ENCODE measurements at regions not wholly inside any gene's neighbourhood (a gene's known extent, or its start where the extent isn't known, plus 50 kb on each side); places are given as distances from the start of the nearest gene placed in this dataset.

GRCh38 chr13:100824366-100824765, 149.8 kb upstream of the TMTC4 start:
- no peak for TF ChIP-seq CTCF (IDR thresholded peaks at IDR 0.05)
- no peaks in the 10 kb centered on the region for H3K9me3 Mint-ChIP-seq
- H3K27ac Mint-ChIP-seq: no peak overlapping the region
- DNase-seq: no peak
- ChIA-PET POLR2A (no interaction called here), CTCF (no interaction called here)
- H3K27me3 Mint-ChIP-seq: no peaks in the 10 kb centered on the region
- H3K36me3 Mint-ChIP-seq (ENCODE audit: low read depth): no peaks in the 10 kb centered on the region
- no peak overlapping the region for H3K4me3 Mint-ChIP-seq
- no peak for ATAC-seq (ENCODE audit: low read depth)
- intact Hi-C loops (cut with micrococcal nuclease): loop anchor here (10.0 kb wide), 1 partner anchor 250 kb away; no protein-coding TSS in a partner anchor
- H3K4me1 Mint-ChIP-seq: no peaks in the 10 kb centered on the region

- ChIA-PET CTCF (no interaction called here), POLR2A (no interaction called here)
- no peak for TF ChIP-seq CTCF (IDR thresholded peaks at IDR 0.05)
- no peak for ATAC-seq (ENCODE audit: low read depth)
- H3K27ac Mint-ChIP-seq: no peak overlapping the region
- no peak for DNase-seq
- no peaks in the 10 kb centered on the region for H3K36me3 Mint-ChIP-seq (ENCODE audit: low read depth)
- H3K4me1 Mint-ChIP-seq: no peaks in the 10 kb centered on the region
- H3K9me3 Mint-ChIP-seq: no peaks in the 10 kb centered on the region
- H3K4me3 Mint-ChIP-seq: no peak overlapping the region
- intact Hi-C loops (cut with micrococcal nuclease): loop anchor here (10.0 kb wide), 1 partner anchor 249 kb away; no protein-coding TSS in a partner anchor
- no peaks in the 10 kb centered on the region for H3K27me3 Mint-ChIP-seq
Measured at GRCh38 chr13:100823448-100823847, 148.9 kb upstream of the TMTC4 start.

GRCh38 chr13:100822871-100823443, 148.4 kb upstream of the TMTC4 start:
- Mint-ChIP-seq H3K27ac (no peak overlapping the region), H3K4me1 (no peaks in the 10 kb centered on the region), H3K9me3 (no peaks in the 10 kb centered on the region), H3K36me3 (ENCODE audit: low read depth) (no peaks in the 10 kb centered on the region), H3K27me3 (no peaks in the 10 kb centered on the region), H3K4me3 (no peak overlapping the region)
- CTCF ChIA-PET: no interaction called here
- no peak for TF ChIP-seq CTCF (IDR thresholded peaks at IDR 0.05)
- DNase-seq (no peak), ATAC-seq (ENCODE audit: low read depth) (no peak)
- intact Hi-C loops (cut with micrococcal nuclease): loop anchor here (10.0 kb wide), 1 partner anchor 248 kb away; no protein-coding TSS in a partner anchor
- POLR2A ChIA-PET: no interaction called here

- H3K4me1 Mint-ChIP-seq: no peaks in the 10 kb centered on the region
- no peak overlapping the region for H3K27ac Mint-ChIP-seq
- POLR2A ChIA-PET: no interaction called here
- H3K36me3 Mint-ChIP-seq (ENCODE audit: low read depth): no peaks in the 10 kb centered on the region
- DNase-seq (no peak), ATAC-seq (ENCODE audit: low read depth) (no peak)
- no peak overlapping the region for H3K4me3 Mint-ChIP-seq
- no peak for TF ChIP-seq CTCF (IDR thresholded peaks at IDR 0.05)
- peaks cover 5% of the 10 kb centered on the region for H3K9me3 Mint-ChIP-seq
- CTCF ChIA-PET: no interaction called here
- intact Hi-C loops (cut with micrococcal nuclease): no loop called here
- H3K27me3 Mint-ChIP-seq: no peaks in the 10 kb centered on the region
Measured at GRCh38 chr13:100818711-100819110, 144.1 kb upstream of the TMTC4 start.

- no peak for TF ChIP-seq CTCF (IDR thresholded peaks at IDR 0.05)
- H3K4me3 Mint-ChIP-seq: no peak overlapping the region
- no peaks in the 10 kb centered on the region for H3K27me3 Mint-ChIP-seq
- no peaks in the 10 kb centered on the region for H3K4me1 Mint-ChIP-seq
- H3K27ac Mint-ChIP-seq: no peak overlapping the region
- H3K36me3 Mint-ChIP-seq (ENCODE audit: low read depth): no peaks in the 10 kb centered on the region
- ChIA-PET CTCF (no interaction called here), POLR2A (no interaction called here)
- intact Hi-C loops (cut with micrococcal nuclease): no loop called here
- ATAC-seq (ENCODE audit: low read depth): no peak
- H3K9me3 Mint-ChIP-seq: peaks cover 5% of the 10 kb centered on the region
- no peak for DNase-seq
Measured at GRCh38 chr13:100817928-100818327, 143.3 kb upstream of the TMTC4 start.

Data from activated B cell treated with CpG ODN at 0.5 μM for 24 hours (primary cell).